GM19452 (cell line): ENCODE measurements at regions not wholly inside any gene's neighbourhood (a gene's known extent, or its start where the extent isn't known, plus 50 kb on each side); places are given as distances from the start of the nearest gene placed in this dataset.

Experiments used
- ATAC-seq: cut with Tn5 transposase; IDR thresholded peaks from one replicate; pipeline ENCODE4 v1.9.1; 2021; ENCODE audit not compliant: unreplicated experiment

DNA sequence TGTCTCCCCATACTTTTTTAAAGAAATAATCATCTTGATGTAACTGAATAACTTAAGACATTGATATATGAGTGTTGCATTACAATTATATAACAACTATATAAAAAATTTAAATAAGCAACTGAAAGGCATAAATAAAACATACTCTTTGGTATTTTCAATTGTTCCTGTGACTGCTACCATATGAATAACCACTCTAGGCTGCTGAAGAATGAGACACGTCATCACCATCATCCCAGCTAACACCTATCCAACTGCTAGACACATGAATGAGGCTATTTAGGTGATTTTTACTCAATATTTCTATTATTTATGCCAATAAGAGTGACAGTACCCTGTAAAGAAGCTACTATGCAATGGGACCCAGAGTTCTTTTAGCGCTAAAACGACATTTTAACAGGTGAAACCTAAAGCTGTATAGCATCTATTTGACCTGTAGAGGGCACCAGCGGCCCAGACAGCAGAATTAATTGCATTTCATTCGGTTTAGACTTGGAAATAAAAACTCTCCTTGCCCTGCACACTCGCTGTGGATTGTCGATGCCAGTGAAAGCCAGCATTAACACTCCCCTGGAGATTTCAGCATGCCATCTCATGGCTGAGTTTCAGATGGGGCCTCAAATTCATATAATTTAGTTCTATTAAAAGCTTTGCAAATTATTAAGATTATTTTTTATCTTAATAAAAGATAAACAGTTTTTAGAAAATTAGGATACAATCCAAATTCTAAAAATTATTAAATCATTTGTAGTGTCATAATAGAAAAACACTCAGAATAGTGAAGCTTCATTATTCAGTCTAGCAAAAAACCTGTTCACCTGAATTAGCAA is 89.4 kb upstream of the MAP2 start:
- ATAC-seq = peak; percentile 83

DNA sequence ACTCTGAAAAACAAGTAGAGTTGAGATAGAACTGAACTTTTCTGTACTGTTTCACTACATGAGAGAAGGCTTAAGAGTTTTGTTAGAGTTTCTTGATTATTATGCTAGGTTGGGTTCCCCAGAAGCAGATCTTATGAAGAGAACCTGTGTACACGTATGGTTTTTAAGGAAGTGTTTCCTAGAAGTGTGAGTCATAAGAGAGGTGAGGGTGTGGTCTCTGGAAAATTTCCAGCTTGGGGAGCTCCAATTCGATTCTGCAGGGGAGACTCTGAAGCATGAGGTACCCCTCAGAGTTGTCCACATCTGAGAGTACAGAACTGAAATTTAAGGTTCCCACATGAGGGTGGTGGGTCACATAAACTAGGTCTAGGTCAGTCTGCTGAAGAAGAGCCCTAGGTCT is 83.3 kb upstream of the MAP2 start:
- ATAC-seq = no peak

DNA sequence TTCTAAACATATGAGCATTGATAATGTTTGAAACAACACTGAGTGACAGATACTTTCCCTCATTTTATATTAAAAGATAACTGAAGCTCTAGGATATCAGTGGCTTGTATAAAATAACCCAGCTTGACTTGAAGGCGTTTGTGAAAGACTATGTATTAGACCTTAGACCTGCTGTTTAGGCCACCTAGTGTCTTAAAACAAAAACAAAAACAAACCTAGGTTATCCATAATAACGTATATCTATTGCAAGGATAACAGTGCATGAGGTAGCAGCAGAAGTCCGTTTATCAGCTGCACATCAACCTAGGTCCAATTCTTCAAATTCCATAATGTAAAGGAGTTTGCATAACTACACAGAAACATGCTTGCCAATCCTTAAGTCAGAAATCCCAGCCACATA is 79.5 kb upstream of the MAP2 start:
- no peak for ATAC-seq

DNA sequence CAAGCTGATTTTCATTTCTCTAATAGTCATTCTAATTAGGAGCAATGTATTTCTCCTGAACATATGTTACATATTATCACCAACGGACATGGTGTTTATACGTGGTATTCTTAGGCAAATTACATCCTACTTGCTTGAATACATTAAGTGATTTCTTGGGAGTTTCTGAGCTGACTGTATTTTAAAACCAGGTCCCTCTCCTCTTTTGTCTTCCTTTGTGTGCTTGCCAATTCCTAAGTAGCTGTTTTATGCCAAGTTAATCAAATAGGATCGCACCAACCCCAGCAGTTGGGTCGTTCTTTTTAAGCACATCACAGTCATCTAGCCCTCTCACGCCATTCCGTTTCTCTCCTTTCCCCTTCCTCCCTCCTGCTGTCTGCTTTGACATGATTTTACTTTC is 75.4 kb upstream of the MAP2 start:
- no peak for ATAC-seq

DNA sequence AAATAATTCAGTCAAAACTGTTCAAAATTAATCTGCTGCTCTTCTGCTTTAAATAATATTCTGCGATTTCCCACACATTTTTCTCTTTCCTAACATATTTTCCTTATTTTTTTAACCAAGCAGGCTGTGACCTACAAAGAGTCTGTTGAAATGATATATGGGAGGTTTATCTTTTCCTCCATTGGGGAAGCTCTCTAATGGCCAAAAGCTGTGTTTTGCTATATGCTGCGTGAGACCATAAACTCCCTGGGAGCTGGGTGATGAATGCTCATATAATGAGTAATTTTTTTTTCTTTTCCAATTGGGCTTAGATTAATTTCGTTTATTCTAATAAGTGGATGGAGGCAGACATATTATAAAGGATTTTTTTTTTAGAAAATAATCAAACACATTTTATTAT is 72.2 kb upstream of the MAP2 start:
- no peak for ATAC-seq

DNA sequence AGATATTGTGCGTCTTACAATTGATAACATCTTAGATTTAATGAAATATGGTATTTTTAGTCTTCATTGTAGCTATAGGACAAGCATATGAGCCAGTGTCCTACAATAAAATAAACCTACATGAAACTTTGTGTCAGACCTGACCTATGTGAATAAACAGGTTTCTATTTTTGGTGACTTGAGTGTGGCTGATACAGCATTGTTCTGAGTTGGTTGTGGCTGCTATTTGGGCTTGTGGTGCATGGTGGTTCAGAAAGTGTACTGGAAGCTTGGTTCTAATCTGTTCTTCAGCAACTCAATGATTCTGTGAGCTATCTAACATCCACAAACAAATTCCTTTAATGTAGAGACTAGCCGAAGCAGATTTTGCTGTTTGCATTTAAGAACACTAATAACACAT is 64.9 kb upstream of the MAP2 start:
- no peak for ATAC-seq

DNA sequence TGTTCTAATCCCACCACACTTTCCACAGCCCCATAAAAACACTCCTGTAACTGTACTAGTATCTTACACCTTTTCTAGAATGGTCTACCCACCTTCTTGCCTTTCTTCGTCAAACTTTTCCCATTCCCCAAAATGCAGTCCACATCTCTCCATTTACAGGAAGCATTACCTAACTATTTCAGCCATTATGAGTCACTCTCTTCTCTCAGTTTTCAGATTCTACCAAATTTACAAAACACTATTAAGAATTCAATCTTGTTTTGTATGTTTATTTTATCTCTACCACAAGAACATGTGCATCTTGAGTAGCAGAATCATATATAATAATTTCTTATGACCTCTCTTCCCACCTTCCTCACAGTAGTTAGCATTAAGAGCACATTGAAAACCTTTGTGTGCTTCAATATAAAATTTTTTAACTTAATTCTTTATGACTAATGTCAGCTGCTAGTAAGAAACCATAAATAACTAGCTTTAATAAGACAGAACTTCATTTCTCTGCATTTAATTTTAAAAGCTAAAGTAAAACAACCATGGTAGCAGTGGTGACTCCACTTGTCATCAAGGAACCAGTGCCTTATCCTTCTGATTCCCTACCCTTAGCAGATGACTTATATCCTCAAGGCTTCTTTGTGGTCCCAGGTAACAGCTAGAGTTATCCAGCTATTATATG is 56.6 kb upstream of the MAP2 start:
- ATAC-seq = no peak

DNA sequence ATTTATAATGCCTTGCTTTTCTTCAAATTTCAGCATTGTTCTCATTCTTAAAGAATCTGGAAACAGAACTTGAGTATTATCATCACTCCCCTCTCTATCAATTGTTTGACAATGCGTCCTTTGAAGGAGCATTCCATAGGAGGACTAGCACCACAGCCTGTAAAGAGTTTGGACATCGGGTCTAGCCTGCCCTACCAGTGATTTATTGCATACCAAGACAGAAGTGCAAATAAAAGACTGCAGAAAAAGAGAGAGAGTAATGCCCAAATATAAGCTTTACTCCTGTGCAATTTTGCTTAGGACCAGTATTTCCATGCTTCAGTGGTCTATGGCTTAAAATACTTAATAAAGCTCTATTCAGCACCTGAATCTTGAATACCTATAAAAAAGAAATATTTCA is 55.4 kb upstream of the MAP2 start:
- ATAC-seq = no peak

DNA sequence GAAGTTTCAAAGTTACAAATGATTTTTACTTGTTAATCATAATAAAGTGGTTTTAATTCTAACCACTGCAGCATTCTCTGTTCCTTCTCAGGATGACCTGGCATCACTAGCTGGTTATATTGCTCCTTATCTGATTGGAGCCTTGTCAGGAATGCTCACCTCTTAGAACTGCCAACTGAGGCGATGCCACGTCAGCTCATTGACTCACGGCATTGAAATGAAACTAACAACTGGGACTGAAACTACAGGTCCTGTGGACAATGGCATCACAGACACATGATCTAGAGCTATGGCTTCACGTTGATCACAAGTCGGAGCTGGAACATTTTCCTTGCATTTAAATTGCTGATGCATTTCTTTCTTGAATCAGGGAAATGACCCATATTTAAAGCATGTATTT is 54.9 kb upstream of the MAP2 start:
- ATAC-seq = no peak

DNA sequence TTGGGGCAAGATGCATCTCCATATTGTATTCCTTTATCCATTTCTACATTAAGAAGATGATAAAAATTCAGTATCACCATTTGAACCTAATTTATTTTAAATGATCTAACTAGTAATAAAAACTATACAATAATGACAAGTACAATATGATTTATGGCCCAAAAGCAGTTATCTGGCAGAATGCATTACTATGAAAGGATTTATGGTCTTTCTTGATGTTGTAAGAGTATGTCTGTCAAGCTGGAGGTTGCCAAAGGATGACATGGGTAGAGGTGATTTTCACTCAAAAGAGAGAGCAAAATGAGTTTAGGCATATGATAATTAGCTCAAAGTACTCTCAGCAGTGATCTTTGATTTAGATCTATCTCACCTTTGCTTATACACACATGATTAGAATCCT is 54.2 kb upstream of the MAP2 start:
- ATAC-seq = no peak

DNA sequence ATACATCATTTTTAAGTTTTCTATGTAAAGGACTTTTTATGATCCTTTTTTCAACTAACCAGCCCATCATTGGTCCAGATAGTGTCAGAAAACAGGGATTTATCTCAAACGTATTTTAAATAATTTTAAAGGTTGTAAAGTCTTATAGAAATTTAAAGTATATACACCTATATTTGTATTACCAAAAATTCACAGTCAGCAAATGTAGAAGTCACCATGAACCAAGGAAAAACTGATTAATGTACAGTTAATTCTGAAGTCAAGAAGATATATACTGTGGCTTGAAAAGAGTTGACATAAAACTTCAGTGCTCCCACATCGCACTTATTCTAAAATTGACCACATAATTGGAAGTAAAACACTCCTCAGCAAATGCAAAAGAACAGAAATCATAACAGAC is 52.4 kb upstream of the MAP2 start:
- ATAC-seq = no peak
